Activated T-helper 17 cell treated with anti-CD3 and anti-CD28 coated beads, Interleukin-2, amount 50 U/mL, for 72 hours (primary cell): ENCODE measurements at regions not wholly inside any gene's neighbourhood (a gene's known extent, or its start where the extent isn't known, plus 50 kb on each side); places are given as distances from the start of the nearest gene placed in this dataset.

Experiments
- ATAC-seq: fragments of 150-1000 bp; cut with Tn5 transposase; replicated peaks from 2 replicates; pipeline ENCODE4 v1.10.0; 2021; ENCODE audit warnings: mild to moderate bottlenecking, moderate library complexity
- H3K27ac Mint-ChIP-seq: one replicate; pipeline ENCODE4 v1.8.0; 2022; ENCODE audit warnings: mixed read lengths
- H3K27me3 Mint-ChIP-seq: one replicate; pipeline ENCODE4 v1.8.0; 2022; ENCODE audit warnings: mixed read lengths
- H3K36me3 Mint-ChIP-seq: one replicate; pipeline ENCODE4 v1.8.0; 2022; ENCODE audit warnings: low read depth, mild to moderate bottlenecking, mixed read lengths
- H3K4me1 Mint-ChIP-seq: one replicate; pipeline ENCODE4 v1.8.0; 2022; ENCODE audit warnings: mixed read lengths
- H3K4me3 Mint-ChIP-seq: one replicate; pipeline ENCODE4 v1.8.0; 2022; ENCODE audit warnings: mild to moderate bottlenecking, mixed read lengths
- H3K9me3 Mint-ChIP-seq: one replicate; pipeline ENCODE4 v1.8.0; 2022; ENCODE audit warnings: mixed read lengths

DNA sequence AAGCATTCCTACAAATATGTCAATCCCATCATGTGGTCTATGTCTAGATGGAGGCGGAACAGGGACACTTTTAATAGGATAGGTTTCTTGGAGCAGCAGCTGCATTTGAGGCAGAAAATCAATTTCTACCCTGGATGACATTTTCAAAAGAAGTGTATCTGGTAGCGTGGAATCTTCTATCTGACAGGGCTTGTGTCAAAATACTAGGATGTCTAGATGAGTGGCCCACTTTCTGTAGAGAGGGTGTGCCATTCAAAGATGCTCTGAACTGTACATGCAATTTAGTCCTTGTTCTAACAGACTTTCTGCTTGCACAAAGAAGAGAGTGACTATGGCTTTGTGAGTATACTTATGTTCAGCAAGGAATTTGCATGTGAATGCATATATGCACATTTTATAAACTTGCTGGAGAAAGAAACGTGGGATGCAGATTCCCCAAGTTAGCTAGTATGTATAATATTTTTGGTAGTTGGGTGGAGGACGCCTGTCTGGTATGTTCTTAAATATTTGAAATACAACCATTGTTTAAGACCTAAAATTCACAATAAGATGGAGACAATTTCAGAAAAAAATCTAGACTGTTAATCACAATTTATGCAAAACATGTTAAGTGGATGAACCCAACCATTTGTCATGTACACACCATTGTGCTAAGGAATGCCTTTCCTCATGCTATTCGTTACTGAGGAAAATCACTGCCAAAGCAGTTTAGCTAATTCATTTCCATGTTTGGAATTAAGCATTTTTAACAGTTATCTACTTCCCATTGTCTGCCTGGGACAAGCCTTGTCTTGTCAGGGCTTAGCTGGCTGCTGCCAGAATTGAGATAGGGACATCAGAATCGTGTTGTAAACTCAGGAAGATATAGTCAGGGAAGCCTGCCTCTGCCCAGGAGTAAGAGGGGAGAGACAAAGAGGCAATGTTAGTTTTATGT is 129.1 kb upstream of the MEF2C start:
- H3K27me3 Mint-ChIP-seq: no peaks in the 10 kb centered on the region
- H3K36me3 Mint-ChIP-seq: no peaks in the 10 kb centered on the region
- no peak for ATAC-seq
- H3K4me3 Mint-ChIP-seq: no peak overlapping the region
- no peaks in the 10 kb centered on the region for H3K9me3 Mint-ChIP-seq
- H3K27ac Mint-ChIP-seq: no peak overlapping the region
- no peaks in the 10 kb centered on the region for H3K4me1 Mint-ChIP-seq

DNA sequence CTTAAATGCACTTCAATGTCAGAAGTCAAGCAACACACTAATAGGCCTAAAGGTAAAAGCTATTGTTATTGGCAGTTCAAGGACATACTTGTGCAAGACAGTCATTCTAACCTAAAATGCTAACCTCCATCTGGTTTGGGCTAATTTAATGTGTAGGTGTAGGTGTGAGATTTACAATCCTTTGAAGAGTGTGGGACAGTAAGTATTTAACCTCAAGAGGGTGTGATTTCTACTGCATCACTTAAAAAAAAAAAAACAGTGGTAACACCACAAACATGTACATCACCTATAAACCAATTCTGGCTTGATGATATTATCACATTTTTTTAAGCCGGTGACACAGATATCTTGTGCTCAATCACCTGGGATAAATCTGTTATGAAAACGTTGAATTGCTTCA is 127.5 kb upstream of the MEF2C start:
- Mint-ChIP-seq H3K36me3 (no peaks in the 10 kb centered on the region), H3K27me3 (no peaks in the 10 kb centered on the region), H3K9me3 (no peaks in the 10 kb centered on the region), H3K4me3 (no peak overlapping the region), H3K4me1 (no peaks in the 10 kb centered on the region), H3K27ac (no peak overlapping the region)
- no peak for ATAC-seq

DNA sequence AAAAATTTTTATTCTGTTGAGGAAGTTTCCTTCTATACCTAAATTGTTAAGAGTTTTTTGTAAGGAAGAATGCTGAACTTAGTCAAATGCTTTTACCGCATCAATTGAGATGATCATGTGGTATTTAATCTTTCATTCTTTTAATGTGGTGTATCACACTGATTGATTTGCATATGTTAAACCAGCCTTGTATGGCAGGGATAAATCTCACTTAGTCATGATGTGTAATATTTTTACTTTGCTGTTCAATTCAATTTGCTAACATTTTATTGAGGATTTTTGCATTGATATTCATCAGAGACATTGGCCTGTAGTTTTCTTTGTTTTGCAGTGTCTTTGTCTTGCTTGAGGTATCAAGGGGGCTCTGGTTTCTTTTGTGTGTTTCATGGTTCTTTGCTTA is 125.3 kb upstream of the MEF2C start:
- Mint-ChIP-seq H3K27ac (no peak overlapping the region), H3K27me3 (no peaks in the 10 kb centered on the region), H3K4me3 (no peak overlapping the region), H3K4me1 (no peaks in the 10 kb centered on the region), H3K36me3 (no peaks in the 10 kb centered on the region), H3K9me3 (peaks cover 4% of the 10 kb centered on the region)
- no peak for ATAC-seq

DNA sequence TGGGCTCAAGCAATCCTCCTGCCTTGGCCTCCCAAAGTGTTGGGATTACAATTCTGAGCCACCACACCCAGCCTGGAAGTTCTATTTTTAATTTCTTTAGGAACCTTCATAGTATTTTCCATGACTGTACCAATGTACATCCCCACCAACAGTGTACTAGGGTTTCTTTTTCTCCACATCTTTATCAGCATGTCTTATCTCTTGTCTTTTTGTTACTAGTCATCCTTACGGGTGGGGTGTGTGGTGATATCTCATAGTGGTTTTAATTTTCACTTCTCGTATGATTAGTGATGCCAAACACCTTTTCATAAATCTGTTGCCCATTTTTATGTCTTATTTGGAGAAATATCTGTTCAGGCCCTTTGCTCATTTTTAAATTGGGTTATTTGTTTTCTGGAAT is 123.0 kb upstream of the MEF2C start:
- Mint-ChIP-seq H3K4me3 (no peak overlapping the region), H3K27ac (no peak overlapping the region), H3K9me3 (peaks cover 4% of the 10 kb centered on the region), H3K4me1 (no peaks in the 10 kb centered on the region), H3K36me3 (no peaks in the 10 kb centered on the region), H3K27me3 (no peaks in the 10 kb centered on the region)
- ATAC-seq: no peak

DNA sequence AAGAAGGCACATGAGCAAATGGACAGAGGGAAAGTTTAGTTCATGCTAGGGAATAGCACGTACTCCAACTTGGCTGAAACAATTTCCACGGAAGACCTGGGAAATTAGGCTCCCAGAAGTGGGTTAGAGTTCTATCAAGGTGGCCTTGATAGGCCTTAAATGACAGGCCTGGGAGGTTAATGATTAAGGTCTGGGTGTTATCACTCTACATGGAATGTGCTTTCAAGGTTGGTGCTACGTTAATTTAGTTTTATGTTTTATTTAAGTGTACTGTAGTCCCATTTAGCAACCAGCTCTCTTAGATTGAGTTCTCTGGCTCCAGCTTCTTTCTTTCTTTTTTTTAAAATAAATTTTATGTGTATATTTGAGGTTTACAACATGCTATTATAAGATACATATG is 121.4 kb upstream of the MEF2C start:
- no peaks in the 10 kb centered on the region for H3K4me1 Mint-ChIP-seq
- no peak overlapping the region for H3K27ac Mint-ChIP-seq
- H3K9me3 Mint-ChIP-seq: peaks cover 6% of the 10 kb centered on the region
- no peak for ATAC-seq
- H3K36me3 Mint-ChIP-seq: no peaks in the 10 kb centered on the region
- no peaks in the 10 kb centered on the region for H3K27me3 Mint-ChIP-seq
- no peak overlapping the region for H3K4me3 Mint-ChIP-seq

DNA sequence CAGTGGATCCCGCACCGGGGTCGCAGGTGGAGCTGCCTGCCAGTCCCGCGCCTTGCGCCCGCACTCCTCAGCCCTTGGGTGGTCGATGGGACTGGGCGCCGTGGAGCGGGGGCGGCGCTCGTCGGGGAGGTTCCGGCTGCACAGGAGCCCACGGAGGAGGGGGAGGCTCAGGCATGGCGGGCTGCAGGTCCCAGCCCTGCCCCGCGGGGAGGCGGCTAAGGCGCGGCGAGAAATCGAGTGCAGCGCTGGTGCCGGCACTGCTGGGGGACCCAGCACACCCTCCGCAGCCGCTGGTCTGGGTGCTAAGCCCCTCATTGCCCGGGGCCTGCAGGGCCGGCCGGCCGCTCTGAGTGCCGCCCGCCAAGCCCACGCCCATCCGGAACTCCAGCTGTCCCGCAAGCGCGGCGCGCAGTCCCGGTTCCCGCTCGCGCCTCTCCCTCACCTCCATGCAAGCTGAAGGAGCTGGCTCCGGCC is 120.6 kb upstream of the MEF2C start:
- H3K9me3 Mint-ChIP-seq: peaks cover 6% of the 10 kb centered on the region
- no peaks in the 10 kb centered on the region for H3K27me3 Mint-ChIP-seq
- no peak overlapping the region for H3K4me3 Mint-ChIP-seq
- H3K4me1 Mint-ChIP-seq: no peaks in the 10 kb centered on the region
- no peaks in the 10 kb centered on the region for H3K36me3 Mint-ChIP-seq
- ATAC-seq: no peak
- no peak overlapping the region for H3K27ac Mint-ChIP-seq

DNA sequence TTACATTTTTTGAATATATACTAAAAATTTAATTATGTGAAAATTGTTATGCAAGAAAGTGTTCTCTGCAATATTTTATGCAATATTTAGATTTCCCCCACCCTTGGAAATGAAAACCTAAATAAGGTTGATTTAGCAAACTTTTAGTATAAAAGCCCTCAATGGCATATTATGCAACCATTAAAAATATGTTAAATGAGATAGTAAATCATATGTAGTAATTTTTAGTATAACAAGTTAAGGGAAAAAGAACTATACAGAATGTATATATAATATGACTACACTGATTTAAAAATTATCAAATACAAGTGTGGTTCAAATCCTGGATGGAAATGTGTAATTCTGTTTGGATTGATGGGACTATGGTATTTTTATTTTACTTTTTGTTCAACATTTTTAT is 116.9 kb upstream of the MEF2C start:
- ATAC-seq: no peak
- Mint-ChIP-seq H3K36me3 (no peaks in the 10 kb centered on the region), H3K27me3 (no peaks in the 10 kb centered on the region), H3K9me3 (peaks cover 6% of the 10 kb centered on the region), H3K27ac (no peak overlapping the region), H3K4me1 (no peaks in the 10 kb centered on the region), H3K4me3 (no peak overlapping the region)

DNA sequence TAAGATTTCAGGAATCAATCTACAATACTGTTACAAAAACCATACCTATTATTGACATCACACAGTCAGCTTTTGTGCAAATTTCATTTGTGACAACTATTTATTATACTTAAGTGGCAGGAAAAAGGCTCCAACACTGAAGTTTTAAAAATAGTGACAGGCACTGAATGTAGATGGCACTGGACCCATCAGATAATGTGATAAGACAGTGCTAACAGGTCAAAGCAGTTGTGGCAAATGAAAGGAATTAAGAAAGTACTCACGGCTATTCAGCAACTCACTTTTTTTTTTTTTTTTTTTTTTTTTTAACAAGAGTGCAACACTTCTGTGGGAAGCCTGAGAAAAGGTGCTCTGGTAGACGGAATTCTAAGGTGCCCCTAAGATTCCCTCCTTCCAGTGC is 115.0 kb upstream of the MEF2C start:
- Mint-ChIP-seq H3K27me3 (no peaks in the 10 kb centered on the region), H3K27ac (no peak overlapping the region), H3K9me3 (peaks cover 3% of the 10 kb centered on the region), H3K36me3 (no peaks in the 10 kb centered on the region), H3K4me3 (no peak overlapping the region), H3K4me1 (no peaks in the 10 kb centered on the region)
- ATAC-seq: no peak

DNA sequence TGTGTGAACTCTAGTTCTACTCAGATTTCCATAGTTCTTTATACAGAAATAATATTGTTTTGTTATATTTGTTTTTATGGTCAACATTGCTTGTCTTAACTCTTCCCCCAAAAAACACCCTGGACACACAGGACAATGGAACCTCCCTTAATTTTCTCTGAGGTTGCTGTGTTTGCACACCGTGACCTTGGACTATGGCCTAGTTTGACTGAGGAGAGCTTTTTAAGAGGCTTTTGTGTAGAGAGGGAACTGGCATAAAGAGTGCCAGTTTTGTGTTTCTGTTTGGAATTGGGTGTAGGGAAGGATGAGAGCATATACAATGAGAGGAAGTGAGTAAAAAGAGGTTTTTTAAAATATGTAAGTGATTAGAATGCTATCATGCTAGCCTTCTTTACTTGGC is 101.1 kb upstream of the MEF2C start:
- ATAC-seq: no peak
- Mint-ChIP-seq H3K9me3 (no peaks in the 10 kb centered on the region), H3K27me3 (no peaks in the 10 kb centered on the region), H3K27ac (no peak overlapping the region), H3K4me1 (no peaks in the 10 kb centered on the region), H3K4me3 (no peak overlapping the region), H3K36me3 (no peaks in the 10 kb centered on the region)

DNA sequence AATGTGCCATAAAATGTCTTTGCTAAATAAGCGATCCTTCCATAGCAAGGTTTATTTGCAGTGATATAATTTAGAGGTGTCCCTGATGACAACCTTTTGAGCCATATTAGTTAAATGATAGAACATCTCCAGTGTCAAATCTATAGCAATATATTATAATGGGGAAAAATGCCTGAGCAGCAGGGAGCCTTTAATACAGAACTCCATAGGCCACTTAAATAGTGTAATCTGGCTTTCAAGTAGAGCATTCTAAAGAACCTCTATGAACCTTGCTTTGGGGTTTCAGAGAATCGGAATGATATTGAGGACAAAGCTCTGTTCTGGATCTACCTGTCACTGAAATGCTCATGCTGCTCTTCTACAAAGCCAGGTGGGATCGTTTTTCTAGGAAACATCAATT is 96.7 kb upstream of the MEF2C start:
- Mint-ChIP-seq H3K27ac (no peak overlapping the region), H3K4me1 (no peaks in the 10 kb centered on the region), H3K27me3 (no peaks in the 10 kb centered on the region), H3K4me3 (no peak overlapping the region), H3K36me3 (no peaks in the 10 kb centered on the region), H3K9me3 (no peaks in the 10 kb centered on the region)
- no peak for ATAC-seq

DNA sequence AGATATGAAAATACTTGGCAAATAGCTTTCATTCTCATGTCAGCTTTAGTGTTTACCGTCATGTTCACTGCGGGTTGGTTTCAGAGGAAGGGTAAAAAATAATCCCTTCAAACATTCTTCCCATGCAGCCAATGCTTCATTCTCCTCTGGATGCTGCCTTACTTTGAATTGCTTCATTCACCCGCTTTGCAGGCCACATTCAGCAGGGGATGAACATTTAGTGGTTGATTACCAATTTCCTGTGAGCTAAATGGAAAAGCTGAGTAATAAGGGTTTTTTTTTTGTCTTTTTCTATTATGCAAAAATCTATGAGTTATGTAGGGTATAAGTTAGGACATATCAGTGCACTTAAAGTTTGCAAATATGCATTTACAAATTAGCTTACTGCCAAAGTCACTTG is 96.3 kb upstream of the MEF2C start:
- Mint-ChIP-seq H3K27ac (no peak overlapping the region), H3K9me3 (no peaks in the 10 kb centered on the region)

DNA sequence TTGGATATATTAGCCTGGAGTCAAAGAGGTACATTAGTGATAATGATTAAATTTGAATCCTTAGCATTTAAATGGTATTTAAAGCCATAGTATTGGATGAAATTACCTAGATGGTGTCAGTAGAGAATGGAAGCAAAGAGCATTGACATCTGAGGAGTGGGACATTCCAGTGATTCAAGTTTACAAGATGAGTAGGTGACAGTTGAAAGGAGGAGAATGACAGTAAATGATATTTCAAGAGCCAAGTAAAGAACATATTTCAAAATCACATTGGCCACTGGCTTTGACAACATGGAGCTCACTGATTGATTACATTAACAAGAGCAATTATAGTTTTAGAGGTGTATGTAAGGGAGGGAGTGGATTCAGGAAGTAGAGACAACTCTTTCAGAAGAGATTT is 93.9 kb upstream of the MEF2C start:
- no peak overlapping the region for H3K4me3 Mint-ChIP-seq
- no peak overlapping the region for H3K27ac Mint-ChIP-seq
- no peaks in the 10 kb centered on the region for H3K27me3 Mint-ChIP-seq
- H3K9me3 Mint-ChIP-seq: no peaks in the 10 kb centered on the region
- no peak for ATAC-seq
- H3K36me3 Mint-ChIP-seq: no peaks in the 10 kb centered on the region
- H3K4me1 Mint-ChIP-seq: no peaks in the 10 kb centered on the region

More for the DNA sequence above, 96.3 kb upstream of the MEF2C start:
- peak; percentile 58 for ATAC-seq
- Mint-ChIP-seq H3K4me1 (no peaks in the 10 kb centered on the region), H3K36me3 (no peaks in the 10 kb centered on the region), H3K4me3 (no peak overlapping the region), H3K27me3 (no peaks in the 10 kb centered on the region)

DNA sequence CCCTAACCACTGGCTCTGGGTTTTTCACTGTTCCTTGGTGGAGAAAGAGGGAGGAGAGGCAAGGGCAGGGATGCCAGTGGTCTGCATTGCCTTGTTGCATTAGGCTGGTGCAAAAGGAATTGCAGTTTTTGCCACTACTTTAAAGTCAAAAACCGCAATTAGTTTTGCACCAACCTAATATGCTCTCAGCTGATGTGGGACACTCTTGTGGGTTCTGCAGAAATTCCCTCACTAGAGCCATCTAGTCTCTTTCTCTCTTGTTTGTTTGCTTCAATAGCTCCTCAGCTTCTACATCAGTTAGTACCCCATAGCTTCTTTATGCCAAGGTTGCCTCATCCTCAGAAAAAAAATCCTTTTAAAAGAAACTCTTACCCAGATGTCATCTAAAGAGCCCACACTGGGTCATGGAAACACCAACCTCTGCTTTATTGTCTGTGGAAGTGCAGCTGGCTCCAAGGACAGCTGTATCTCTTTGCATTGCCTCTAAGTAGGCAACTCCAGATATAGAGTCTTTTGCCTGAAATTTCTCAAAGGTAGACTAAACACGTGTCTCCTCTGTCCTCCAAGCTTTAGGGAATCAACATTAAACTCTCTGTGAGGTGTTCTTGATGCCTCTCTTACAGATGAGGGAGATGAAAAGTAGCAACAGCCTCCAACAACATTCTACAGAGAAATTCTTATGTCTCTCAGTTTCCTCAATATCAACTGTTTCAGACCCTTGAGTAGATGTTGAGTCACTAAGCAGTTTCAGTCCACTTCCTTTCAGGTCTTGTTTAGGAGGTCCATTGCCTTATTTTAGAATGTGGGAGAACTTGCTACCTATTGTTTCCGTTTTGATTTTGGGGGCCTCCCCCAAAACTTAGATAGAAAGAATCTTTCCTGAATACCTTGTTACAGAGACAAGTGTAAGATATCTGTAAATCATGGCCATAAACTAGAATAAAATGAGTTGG is 84.9 kb upstream of the MEF2C start:
- peaks cover 8% of the 10 kb centered on the region for H3K27me3 Mint-ChIP-seq
- no peak overlapping the region for H3K27ac Mint-ChIP-seq
- H3K9me3 Mint-ChIP-seq: peaks cover 6% of the 10 kb centered on the region
- H3K4me3 Mint-ChIP-seq: no peak overlapping the region
- no peaks in the 10 kb centered on the region for H3K36me3 Mint-ChIP-seq
- no peaks in the 10 kb centered on the region for H3K4me1 Mint-ChIP-seq
- no peak for ATAC-seq

DNA sequence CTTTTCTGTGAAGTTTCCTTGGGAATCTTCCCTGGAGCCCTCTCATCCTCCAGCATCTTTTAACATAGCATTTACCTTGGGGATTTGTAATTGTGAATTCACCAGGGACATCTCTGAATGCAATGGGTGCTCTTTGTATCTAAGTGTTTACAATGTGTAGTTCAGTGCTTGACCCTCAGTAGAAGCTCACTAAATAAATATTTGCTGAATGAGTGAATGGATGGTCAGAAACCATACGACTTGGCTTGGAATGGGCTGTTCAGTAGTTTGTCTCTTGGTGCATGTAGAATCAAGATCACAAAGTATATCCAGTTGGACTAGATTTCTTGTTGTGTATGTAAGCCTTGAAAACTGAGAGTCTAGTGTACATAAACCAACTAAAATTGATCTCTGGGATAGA is 81.8 kb upstream of the MEF2C start:
- Mint-ChIP-seq H3K9me3 (peaks cover 6% of the 10 kb centered on the region), H3K27me3 (peaks cover 8% of the 10 kb centered on the region), H3K4me3 (no peak overlapping the region), H3K4me1 (no peaks in the 10 kb centered on the region), H3K27ac (no peak overlapping the region), H3K36me3 (no peaks in the 10 kb centered on the region)
- no peak for ATAC-seq

DNA sequence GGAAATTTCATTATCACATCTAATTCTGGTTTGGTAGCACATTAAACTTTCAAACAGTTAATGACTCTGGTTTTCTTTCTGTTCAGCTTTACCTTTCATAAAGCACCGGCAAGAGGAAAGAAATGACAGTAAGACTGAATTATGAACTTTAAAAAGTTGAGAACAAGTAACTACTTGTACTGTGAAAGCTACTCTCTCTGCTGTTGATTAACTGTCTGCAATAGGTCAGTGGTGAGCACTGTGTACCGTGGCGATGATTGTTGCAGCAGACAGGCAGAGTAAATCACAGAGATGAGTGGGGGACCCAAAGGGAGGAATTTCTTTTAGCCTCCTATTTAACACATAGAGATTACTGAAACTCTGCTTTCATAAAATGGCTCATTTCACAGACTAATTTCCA is 74.0 kb upstream of the MEF2C start:
- no peak for ATAC-seq
- no peaks in the 10 kb centered on the region for H3K4me1 Mint-ChIP-seq
- peaks cover 5% of the 10 kb centered on the region for H3K27me3 Mint-ChIP-seq
- H3K36me3 Mint-ChIP-seq: no peaks in the 10 kb centered on the region
- peaks cover 4% of the 10 kb centered on the region for H3K9me3 Mint-ChIP-seq
- no peak overlapping the region for H3K27ac Mint-ChIP-seq
- no peak overlapping the region for H3K4me3 Mint-ChIP-seq
